Activated CD4-positive, alpha-beta T cell treated with anti-CD3 and anti-CD28 coated beads, Interleukin-2, amount 10 ng/mL, durations not matched to agents 24 days and 14 days (primary cell): ENCODE measurements at regions not wholly inside any gene's neighbourhood (a gene's known extent, or its start where the extent isn't known, plus 50 kb on each side); places are given as distances from the start of the nearest gene placed in this dataset.

Experiments used
- DNase-seq: peaks from one replicate; pipeline ENCODE4 v3.0.0; 2022
- H3K27ac Mint-ChIP-seq: one replicate; pipeline ENCODE4 v1.8.0; 2022; ENCODE audit warnings: mild to moderate bottlenecking, mixed read lengths
- H3K27me3 Mint-ChIP-seq: one replicate; pipeline ENCODE4 v1.8.0; 2022; ENCODE audit warnings: mixed read lengths
- H3K36me3 Mint-ChIP-seq: one replicate; pipeline ENCODE4 v1.8.0; 2022; ENCODE audit warnings: low read depth, mild to moderate bottlenecking, mixed read lengths
- H3K4me1 Mint-ChIP-seq: one replicate; pipeline ENCODE4 v1.8.0; 2021; ENCODE audit warnings: mixed read lengths
- H3K4me3 Mint-ChIP-seq: one replicate; pipeline ENCODE4 v1.8.0; 2022; ENCODE audit warnings: mild to moderate bottlenecking, moderate library complexity, mixed read lengths
- H3K9me3 Mint-ChIP-seq: one replicate; pipeline ENCODE4 v1.8.0; 2021; ENCODE audit warnings: mixed read lengths
- intact Hi-C: fragments of 100-400 bp; cut with micrococcal nuclease; formaldehyde crosslinking; loops from one replicate; pipeline ENCODE4 v1.15.1; 2023

DNA sequence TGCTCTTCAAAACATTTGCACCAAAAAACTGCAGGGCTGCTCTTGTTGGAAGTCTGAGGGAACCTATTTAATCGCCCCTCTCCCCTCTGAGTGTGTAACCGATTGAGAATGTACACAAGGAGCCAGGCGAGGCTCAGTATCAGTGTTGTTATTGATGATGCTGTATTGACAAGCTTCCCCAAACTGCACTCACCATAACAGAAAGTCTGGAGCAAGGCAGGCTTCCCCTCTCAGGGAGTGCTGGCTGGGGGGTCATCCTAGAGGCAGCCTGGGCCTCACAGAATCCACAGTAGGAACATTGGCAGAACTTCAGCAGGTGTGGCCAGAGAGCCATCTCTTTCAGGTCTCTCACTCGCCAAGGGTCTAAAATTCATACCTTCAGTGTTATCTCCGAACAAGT lies 58.1 kb upstream of the TUNAR start:
- Mint-ChIP-seq H3K27me3 (peaks cover 30% of the 10 kb centered on the region), H3K4me1 (no peaks in the 10 kb centered on the region), H3K9me3 (no peaks in the 10 kb centered on the region), H3K36me3 (no peaks in the 10 kb centered on the region), H3K27ac (no peak overlapping the region), H3K4me3 (no peak overlapping the region)
- intact Hi-C loops = no loop called here
- DNase-seq = no peak

DNA sequence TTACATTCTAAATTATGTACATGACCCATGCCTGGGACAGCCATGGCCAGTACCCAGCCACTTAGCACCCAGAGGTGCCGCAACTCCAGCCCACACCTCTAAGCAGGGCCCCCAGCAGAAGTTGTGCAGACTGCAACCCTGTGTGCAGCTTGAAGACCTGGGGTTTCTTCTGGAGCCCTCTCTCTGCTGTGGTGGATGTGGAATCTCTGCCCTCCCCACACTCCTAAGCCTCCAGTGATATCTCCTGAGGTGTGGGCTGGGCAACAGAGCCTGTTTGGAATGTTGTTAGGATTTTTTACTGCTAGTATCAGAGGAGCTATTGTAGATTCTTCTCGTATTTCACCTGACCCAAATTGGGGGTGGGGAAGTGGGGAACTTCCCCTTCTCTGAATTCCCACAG lies 59.4 kb upstream of the TUNAR start:
- H3K4me3 Mint-ChIP-seq = no peak overlapping the region
- intact Hi-C loops = no loop called here
- no peaks in the 10 kb centered on the region for H3K36me3 Mint-ChIP-seq
- no peaks in the 10 kb centered on the region for H3K4me1 Mint-ChIP-seq
- H3K9me3 Mint-ChIP-seq = no peaks in the 10 kb centered on the region
- H3K27me3 Mint-ChIP-seq = peaks cover 22% of the 10 kb centered on the region
- no peak for DNase-seq
- H3K27ac Mint-ChIP-seq = no peak overlapping the region

DNA sequence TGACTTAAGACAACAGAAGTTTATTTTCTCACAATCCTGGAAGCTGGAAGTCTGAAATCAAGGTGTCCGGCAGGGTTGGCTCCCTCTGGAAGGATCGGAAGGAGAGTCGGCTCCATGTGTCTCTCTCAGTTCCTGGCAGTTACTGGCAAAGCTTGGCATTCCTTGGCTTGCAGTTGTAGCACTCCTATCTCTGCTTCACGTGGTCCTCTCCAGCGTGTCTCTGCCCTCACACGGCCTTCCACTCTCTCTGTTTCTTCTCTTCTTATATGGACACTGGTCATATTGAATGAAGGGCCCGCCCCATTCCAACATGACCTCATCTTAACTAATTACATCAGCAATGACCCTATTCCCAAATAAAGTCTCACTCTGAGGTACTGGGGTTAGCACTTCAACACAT lies 60.1 kb upstream of the TUNAR start:
- no peak overlapping the region for H3K4me3 Mint-ChIP-seq
- H3K36me3 Mint-ChIP-seq = no peaks in the 10 kb centered on the region
- DNase-seq = no peak
- no peaks in the 10 kb centered on the region for H3K4me1 Mint-ChIP-seq
- no peaks in the 10 kb centered on the region for H3K9me3 Mint-ChIP-seq
- peaks cover 18% of the 10 kb centered on the region for H3K27me3 Mint-ChIP-seq
- H3K27ac Mint-ChIP-seq = no peak overlapping the region
- intact Hi-C loops = no loop called here

- H3K4me3 Mint-ChIP-seq = no peak overlapping the region
- H3K27ac Mint-ChIP-seq = no peak overlapping the region
- no peaks in the 10 kb centered on the region for H3K4me1 Mint-ChIP-seq
- intact Hi-C loops = no loop called here
- H3K9me3 Mint-ChIP-seq = no peaks in the 10 kb centered on the region
- DNase-seq = no peak
- peaks cover 10% of the 10 kb centered on the region for H3K27me3 Mint-ChIP-seq
- H3K36me3 Mint-ChIP-seq = no peaks in the 10 kb centered on the region
These were observed 61.4 kb upstream of the TUNAR start for GRCh38 chr14:95815226-95815690.

- H3K27ac Mint-ChIP-seq = no peak overlapping the region
- H3K4me1 Mint-ChIP-seq = no peaks in the 10 kb centered on the region
- H3K9me3 Mint-ChIP-seq = no peaks in the 10 kb centered on the region
- no peak for DNase-seq
- peaks cover 8% of the 10 kb centered on the region for H3K27me3 Mint-ChIP-seq
- H3K4me3 Mint-ChIP-seq = no peak overlapping the region
- no peaks in the 10 kb centered on the region for H3K36me3 Mint-ChIP-seq
- intact Hi-C loops = no loop called here
These were observed 62.0 kb upstream of the TUNAR start for GRCh38 chr14:95814363-95815225.

DNA sequence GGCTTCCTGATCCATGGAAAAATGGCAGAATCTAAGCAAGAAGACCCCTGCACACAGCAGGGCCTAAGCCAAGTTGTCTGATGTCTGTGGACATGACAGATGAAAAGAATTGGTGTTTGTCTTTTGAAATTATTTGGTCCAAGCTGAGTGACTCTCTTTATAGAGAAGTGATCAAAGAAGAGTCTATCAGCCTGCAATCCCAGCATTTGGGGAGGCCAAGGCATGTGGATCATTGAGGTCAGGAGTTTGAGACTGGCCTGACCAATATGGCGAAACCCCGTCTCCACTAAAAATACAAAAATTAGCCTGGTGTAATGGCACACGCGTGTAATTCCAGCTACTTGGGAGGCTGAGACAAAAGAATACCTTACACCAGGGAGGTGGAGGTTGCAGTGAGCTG lies 64.8 kb upstream of the TUNAR start:
- no peaks in the 10 kb centered on the region for H3K36me3 Mint-ChIP-seq
- DNase-seq = no peak
- intact Hi-C loops = no loop called here
- H3K27me3 Mint-ChIP-seq = peaks cover 5% of the 10 kb centered on the region
- H3K4me1 Mint-ChIP-seq = no peaks in the 10 kb centered on the region
- H3K27ac Mint-ChIP-seq = no peak overlapping the region
- H3K9me3 Mint-ChIP-seq = peaks cover 9% of the 10 kb centered on the region
- no peak overlapping the region for H3K4me3 Mint-ChIP-seq

DNA sequence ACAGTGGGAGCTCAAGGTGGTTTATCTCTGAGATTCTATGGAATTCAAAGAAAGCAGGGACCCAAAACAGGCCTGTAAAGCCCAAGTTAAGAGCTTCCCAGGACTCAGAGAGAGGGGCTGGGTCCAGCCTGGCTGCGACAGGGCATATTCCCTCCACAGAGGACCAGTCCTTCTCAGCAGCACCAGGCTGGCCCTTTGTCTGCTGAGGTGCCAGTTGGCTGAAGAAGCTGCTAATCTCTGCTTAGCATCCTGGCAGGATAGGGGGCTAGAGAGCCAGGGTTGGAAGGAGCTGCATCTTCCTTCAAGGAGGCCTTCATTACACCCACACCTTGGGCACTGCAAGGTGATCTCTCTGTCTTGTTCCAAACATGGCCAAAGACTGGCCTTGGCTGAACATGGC lies 68.3 kb upstream of the TUNAR start:
- Mint-ChIP-seq H3K4me1 (no peaks in the 10 kb centered on the region), H3K36me3 (no peaks in the 10 kb centered on the region), H3K4me3 (no peak overlapping the region), H3K9me3 (peaks cover 20% of the 10 kb centered on the region), H3K27ac (no peak overlapping the region), H3K27me3 (no peaks in the 10 kb centered on the region)
- DNase-seq = no peak
- intact Hi-C loops = no loop called here

DNA sequence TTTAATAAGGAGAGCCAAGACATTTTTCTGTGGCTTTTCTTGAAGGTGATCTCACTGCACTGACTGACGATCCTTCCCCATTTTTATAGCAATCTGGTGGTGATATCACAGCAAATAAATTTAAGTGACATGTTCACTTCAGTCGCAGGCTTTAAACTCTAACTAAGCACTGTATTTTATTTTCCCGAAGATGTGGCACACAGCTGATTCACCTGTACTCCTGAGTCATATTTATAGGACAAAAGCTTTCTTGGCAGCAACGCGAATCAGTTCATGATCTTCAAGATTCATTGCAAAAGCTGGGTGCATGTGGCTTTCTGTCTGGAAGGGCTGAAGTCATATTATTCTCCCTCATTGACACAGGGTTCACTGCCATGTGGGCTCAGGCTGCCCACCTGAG lies 79.8 kb upstream of the TUNAR start:
- DNase-seq = no peak
- no peak overlapping the region for H3K27ac Mint-ChIP-seq
- no peaks in the 10 kb centered on the region for H3K9me3 Mint-ChIP-seq
- intact Hi-C loops = no loop called here
- H3K4me3 Mint-ChIP-seq = no peak overlapping the region
- no peaks in the 10 kb centered on the region for H3K36me3 Mint-ChIP-seq
- H3K4me1 Mint-ChIP-seq = no peaks in the 10 kb centered on the region
- H3K27me3 Mint-ChIP-seq = no peaks in the 10 kb centered on the region

DNA sequence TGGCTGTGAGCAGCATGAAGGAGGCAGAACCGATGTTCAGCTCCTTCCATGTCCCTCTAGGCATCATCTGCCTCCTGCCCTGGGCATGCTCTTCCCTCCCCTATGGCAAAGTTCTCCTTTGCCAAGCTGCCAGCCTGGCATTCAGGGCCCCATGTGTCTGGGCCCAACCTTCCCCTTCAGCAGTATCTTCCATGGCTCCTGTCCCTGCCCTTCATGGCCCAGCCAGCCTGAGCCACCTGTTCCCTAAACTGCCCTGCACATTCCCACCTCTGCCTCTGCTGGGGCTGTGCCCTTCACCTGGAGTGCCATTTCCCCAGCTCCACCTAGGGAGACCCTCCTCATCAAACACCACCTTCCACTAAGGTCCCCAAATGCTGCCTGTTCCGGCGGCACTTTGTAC lies 74.0 kb upstream of the TCL1A start:
- intact Hi-C loops = no loop called here
- no peaks in the 10 kb centered on the region for H3K4me1 Mint-ChIP-seq
- H3K9me3 Mint-ChIP-seq = no peaks in the 10 kb centered on the region
- H3K36me3 Mint-ChIP-seq = no peaks in the 10 kb centered on the region
- no peak overlapping the region for H3K4me3 Mint-ChIP-seq
- no peak for DNase-seq
- no peaks in the 10 kb centered on the region for H3K27me3 Mint-ChIP-seq
- no peak overlapping the region for H3K27ac Mint-ChIP-seq

GRCh38 chr14:95786566-95786965 lies 72.6 kb upstream of the TCL1A start:
- intact Hi-C loops = no loop called here
- no peak overlapping the region for H3K27ac Mint-ChIP-seq
- H3K36me3 Mint-ChIP-seq = no peaks in the 10 kb centered on the region
- H3K4me3 Mint-ChIP-seq = no peak overlapping the region
- H3K9me3 Mint-ChIP-seq = no peaks in the 10 kb centered on the region
- no peaks in the 10 kb centered on the region for H3K27me3 Mint-ChIP-seq
- no peaks in the 10 kb centered on the region for H3K4me1 Mint-ChIP-seq
- DNase-seq = no peak

DNA sequence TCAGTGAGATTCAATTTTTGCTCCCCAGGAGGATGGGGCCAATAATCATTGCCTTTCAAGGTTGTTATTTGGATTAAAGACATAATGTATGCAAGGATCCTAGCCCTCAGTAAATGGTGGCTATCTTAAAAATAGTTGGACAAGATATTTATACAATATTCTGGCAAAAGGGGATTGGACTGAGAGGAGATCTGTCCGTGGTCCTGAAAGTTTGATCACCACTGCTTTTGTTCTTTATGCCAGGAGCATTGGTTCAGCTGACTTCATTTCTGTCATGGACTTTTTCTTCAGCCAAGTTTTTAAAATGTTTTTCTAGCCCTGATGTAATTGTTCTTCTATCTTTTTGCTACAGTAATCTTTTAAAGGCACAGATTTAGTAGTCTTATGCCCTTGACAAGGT lies 70.2 kb upstream of the TCL1A start:
- H3K4me3 Mint-ChIP-seq = no peak overlapping the region
- H3K4me1 Mint-ChIP-seq = no peaks in the 10 kb centered on the region
- peak; percentile 61 for DNase-seq
- no peaks in the 10 kb centered on the region for H3K27me3 Mint-ChIP-seq
- no peaks in the 10 kb centered on the region for H3K9me3 Mint-ChIP-seq
- intact Hi-C loops = no loop called here
- no peak overlapping the region for H3K27ac Mint-ChIP-seq
- no peaks in the 10 kb centered on the region for H3K36me3 Mint-ChIP-seq

DNA sequence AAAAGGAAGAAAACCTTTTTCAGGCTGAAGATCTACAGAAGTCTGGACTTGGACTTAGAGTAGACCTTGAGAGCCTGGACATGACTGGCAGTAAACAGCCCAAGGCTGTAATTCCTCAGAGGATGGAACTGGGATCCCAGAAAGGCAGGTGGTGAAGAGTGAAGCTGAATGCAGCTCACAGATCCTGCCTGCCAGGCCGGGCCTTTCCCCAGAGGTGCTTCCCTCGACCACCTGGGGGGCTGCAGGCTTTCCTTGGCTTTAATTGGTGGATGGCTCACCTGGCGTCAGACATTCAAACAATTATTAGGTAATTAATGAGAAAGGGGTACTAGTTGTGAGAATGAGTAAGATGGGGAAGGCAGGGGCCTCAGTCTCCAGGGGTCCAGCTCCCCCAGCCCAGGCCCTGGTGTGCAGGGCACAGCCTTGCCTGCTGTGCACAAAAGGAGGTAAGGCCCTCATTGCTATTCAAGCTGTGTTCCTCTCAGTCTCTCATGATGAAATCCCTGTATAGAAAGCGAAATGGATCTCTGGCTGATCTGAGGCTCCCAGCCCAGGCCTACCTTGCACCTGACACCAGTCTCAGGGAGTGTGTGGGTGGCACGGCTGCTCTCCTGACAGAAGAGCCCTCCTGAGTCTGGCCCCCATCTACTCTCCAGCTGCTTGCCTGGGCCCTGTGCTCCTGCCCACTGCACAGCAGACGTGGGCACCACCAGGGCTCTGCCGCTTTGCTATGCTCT lies 63.0 kb upstream of the TCL1A start:
- Mint-ChIP-seq H3K9me3 (no peaks in the 10 kb centered on the region), H3K4me1 (no peaks in the 10 kb centered on the region), H3K4me3 (no peak overlapping the region), H3K36me3 (no peaks in the 10 kb centered on the region), H3K27ac (no peak overlapping the region), H3K27me3 (peaks cover 8% of the 10 kb centered on the region)
- DNase-seq = no peak
- intact Hi-C loops = no loop called here

DNA sequence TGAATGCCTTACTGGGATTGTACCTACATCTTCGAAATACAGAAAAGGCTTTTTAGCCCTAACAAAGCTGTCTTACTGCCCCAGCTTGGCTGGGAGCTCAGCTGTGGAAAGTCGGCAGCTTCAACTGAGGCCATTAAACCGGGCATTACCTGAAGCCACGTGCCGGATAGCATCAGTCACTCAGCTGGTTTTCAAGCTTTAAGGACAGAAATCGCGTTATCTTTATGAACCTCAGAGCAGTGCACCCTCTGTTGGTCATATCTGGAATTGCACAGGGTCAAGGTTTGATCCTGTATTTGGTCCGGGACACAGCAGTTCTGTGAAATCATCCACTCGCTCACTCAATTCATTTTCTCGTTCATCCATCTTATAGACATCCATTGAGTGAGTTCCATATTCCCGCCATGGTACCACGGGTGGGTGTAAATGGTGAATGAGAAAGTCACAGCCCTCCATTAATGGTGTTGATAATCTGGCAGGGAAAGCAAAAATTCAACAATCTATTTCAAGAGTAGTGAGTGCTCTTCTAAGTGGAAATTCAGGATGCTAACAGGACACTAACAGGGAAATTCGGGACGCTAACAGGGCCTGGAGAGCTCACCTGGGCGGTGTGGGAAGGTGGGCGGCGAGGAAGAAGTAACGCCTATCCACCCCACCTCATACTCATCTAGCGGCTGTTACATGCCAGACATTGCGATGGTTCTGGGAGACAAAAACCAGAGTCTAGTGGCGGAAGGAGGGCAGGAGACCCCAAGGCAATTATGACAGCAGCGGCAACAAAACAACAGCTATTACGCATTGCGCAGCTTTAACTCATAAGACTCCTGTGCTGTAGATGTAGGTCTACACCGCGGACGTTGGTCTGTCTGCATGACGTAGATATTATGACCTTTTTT lies 60.6 kb upstream of the TCL1A start:
- peak; percentile 86 for DNase-seq
- H3K4me3 Mint-ChIP-seq = no peak overlapping the region
- H3K27ac Mint-ChIP-seq = no peak overlapping the region
- no peaks in the 10 kb centered on the region for H3K9me3 Mint-ChIP-seq
- no peaks in the 10 kb centered on the region for H3K4me1 Mint-ChIP-seq
- no peaks in the 10 kb centered on the region for H3K36me3 Mint-ChIP-seq
- intact Hi-C loops = loop anchor here (1.0 kb wide), 1 partner anchor 213 kb away; no protein-coding TSS in a partner anchor
- H3K27me3 Mint-ChIP-seq = peaks cover 8% of the 10 kb centered on the region

- intact Hi-C loops = no loop called here
These were observed 56.9 kb upstream of the TCL1A start for GRCh38 chr14:95770777-95771176.

More at GRCh38 chr14:95770777-95771176, 56.9 kb upstream of the TCL1A start:
- H3K9me3 Mint-ChIP-seq = no peaks in the 10 kb centered on the region
- no peak overlapping the region for H3K27ac Mint-ChIP-seq
- H3K36me3 Mint-ChIP-seq = no peaks in the 10 kb centered on the region
- no peak for DNase-seq
- H3K27me3 Mint-ChIP-seq = peaks cover 8% of the 10 kb centered on the region
- no peaks in the 10 kb centered on the region for H3K4me1 Mint-ChIP-seq
- no peak overlapping the region for H3K4me3 Mint-ChIP-seq
